ENCODE measurements at regions not wholly inside any gene's neighbourhood (a gene's known extent, or its start where the extent isn't known, plus 50 kb on each side); places are given as distances from the start of the nearest gene placed in this dataset.
"Not testable (repeated sequence)": the region's sequence is repeated elsewhere in the genome, so short reads cannot be mapped to it uniquely, and the experiment has no call there.

- no peak overlapping the region for H3K4me3 ChIP-seq (ENCODE audit: low read depth, low read length)
- DNase-seq (ENCODE audit: low read depth): no peak
- TF ChIP-seq CTCF (IDR thresholded peaks at IDR 0.05; ENCODE audit: low read depth, low read length, missing control alignments): no peak
These were observed 520.8 kb downstream of the REEP3 start for GRCh38 chr10:64041989-64042490.

- TF ChIP-seq CTCF (IDR thresholded peaks at IDR 0.05; ENCODE audit: low read depth, low read length, missing control alignments): no peak
- no peak for DNase-seq (ENCODE audit: low read depth)
- H3K4me3 ChIP-seq (ENCODE audit: low read depth, low read length): no peak overlapping the region
These were observed 522.9 kb downstream of the REEP3 start for GRCh38 chr10:64044098-64044497.

- not testable (repeated sequence) for H3K4me3 ChIP-seq (ENCODE audit: low read depth, low read length); DNase-seq (ENCODE audit: low read depth)
These were observed 523.9 kb downstream of the REEP3 start for GRCh38 chr10:64044957-64045632.

DNA sequence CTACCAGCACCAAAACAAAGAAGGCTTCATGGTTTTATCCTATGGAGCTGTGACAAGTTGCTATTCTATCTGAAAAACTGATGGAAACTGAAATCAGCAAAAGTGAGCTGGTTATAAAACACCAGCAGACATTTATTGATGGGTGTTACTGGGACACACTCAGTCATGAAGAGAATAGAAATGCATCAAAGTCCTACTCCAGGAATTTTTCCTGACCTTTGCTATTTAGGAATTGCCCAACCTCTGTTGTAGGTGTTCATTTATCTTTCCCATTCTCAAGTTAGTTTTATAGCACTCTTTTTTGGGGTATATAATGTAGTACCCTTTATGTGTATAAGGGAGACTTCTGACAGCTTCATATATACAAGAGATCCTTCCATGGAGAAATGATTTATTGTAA is 533.2 kb downstream of the REEP3 start:
- no peak for TF ChIP-seq CTCF (IDR thresholded peaks at IDR 0.05; ENCODE audit: low read depth, low read length, missing control alignments)
- no peak overlapping the region for H3K4me3 ChIP-seq (ENCODE audit: low read depth, low read length)
- DNase-seq (ENCODE audit: low read depth): no peak

DNA sequence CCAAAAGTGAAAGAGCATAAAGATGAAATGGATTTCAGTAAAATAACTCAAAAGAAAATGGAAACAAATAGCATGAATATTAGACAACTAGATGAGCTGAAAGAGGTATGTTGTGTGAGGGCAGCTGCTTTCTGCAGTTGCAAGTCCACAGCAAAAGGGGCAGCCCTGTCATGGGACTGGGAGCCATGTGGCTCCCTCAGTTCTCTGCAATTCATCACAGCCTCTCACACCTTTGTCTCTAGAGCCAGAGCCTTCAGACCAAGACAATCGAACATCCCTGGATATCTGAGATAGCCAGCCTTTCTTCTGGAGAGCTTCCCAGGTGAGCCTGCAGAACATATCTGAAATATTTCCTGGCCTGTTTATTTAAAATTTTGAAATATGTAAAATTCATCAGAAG is 538.7 kb downstream of the REEP3 start:
- DNase-seq (ENCODE audit: low read depth): no peak
- H3K4me3 ChIP-seq (ENCODE audit: low read depth, low read length): no peak overlapping the region
- no peak for TF ChIP-seq CTCF (IDR thresholded peaks at IDR 0.05; ENCODE audit: low read depth, low read length, missing control alignments)

- H3K4me3 ChIP-seq (ENCODE audit: low read depth, low read length): no peak overlapping the region
- no peak for DNase-seq (ENCODE audit: low read depth)
- TF ChIP-seq CTCF (IDR thresholded peaks at IDR 0.05; ENCODE audit: low read depth, low read length, missing control alignments): no peak
These were observed 539.2 kb downstream of the REEP3 start for GRCh38 chr10:64060389-64060788.

DNA sequence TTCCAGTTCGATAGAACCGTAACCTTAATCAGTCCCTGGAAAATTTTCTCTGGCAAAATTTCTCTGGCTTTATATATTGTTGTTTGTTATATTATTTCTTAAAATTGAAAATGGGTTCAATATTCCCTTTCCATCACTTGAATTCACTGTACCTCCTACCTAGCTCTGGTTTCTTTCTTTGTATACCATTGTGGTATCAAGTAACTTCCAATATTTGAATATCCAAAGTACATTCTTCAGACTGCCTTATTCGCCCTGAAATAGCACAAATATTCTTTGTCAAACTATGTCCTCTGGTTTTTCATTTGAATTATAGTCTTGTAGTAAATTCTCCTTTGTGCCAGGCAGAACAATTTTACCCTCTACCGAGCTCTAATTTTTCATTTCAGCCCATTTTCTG is 541.6 kb downstream of the REEP3 start:
- no peak for TF ChIP-seq CTCF (IDR thresholded peaks at IDR 0.05; ENCODE audit: low read depth, low read length, missing control alignments)
- DNase-seq (ENCODE audit: low read depth): no peak
- no peak overlapping the region for H3K4me3 ChIP-seq (ENCODE audit: low read depth, low read length)

All from GM12864 (cell line).